NCI-H187 treated with DMSO at 0.1 percent for 48 hours (cell line): ENCODE measurements at regions not wholly inside any gene's neighbourhood (a gene's known extent, or its start where the extent isn't known, plus 50 kb on each side); places are given as distances from the start of the nearest gene placed in this dataset.

Source experiments
- DNase-seq: peaks from one replicate; lab custom pipeline; 2025; lab: John Stamatoyannopoulos, UW

- no peak for DNase-seq
Observed at GRCh38 chr9:26567976-26568375, 324.6 kb downstream of the CAAP1 start.

DNA sequence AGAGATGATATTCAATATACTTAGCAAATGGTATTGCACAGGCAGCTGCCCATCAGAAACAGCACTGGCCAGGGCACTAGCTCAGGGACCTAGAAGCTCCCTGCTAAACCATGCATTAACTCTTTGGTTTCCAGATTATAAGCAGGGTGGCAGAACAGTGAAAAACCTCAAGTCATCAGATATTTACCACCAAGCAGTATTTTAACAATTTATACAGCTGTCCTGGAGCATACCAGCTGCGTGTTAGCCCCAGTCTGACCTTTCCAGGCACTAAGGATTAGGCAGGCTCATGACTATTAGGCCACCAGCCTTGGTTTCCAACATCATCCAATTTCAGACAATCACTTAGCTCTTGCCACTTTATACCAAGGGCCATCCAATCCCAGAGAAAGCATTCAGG lies 326.5 kb downstream of the CAAP1 start:
- no peak for DNase-seq

DNA sequence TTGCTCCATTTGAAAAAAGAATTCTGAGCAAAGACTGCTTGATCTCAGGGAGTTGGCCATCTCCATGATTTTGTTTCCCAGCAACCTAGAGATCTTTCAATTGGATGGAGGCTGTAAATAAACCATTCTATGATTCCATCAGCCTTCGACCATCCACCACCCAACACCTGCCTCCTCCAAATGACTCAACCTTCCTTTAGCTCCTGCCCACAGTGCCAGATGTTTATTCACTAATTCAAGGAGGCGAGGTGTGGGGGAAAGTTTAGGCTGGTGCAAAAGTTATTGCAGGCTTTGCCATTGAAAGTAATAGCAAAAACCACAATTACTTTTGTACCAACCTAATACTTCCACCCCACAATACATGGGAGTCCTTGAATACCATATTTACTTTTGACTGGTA lies 327.5 kb downstream of the CAAP1 start:
- DNase-seq, result no peak

- no peak for DNase-seq
Observed at GRCh38 chr9:26562338-26562737, 330.3 kb downstream of the CAAP1 start.

GRCh38 chr9:26561928-26562327 lies 330.7 kb downstream of the CAAP1 start:
- DNase-seq, result no peak

- no peak for DNase-seq
Observed at GRCh38 chr9:26559506-26559905, 333.1 kb downstream of the CAAP1 start.

DNA sequence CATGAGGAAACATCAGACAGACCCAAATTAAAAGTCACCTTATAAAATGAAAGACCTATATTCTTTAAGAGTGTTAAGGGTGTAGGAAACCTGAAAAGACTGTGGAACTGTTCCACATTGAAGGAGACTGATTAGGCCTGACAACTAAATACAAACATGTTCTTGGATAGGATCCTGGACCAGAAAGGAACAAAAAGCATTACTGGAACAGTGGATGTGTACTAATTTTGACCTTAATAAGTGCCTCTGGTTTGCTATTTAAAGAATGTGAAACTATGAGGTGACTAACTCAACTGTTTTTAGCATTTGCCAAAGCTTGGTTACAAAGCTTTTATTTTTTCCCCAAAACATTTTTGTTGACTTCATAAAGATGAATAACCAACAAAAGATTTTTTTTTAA lies 340.6 kb downstream of the CAAP1 start:
- DNase-seq, result no peak

- DNase-seq, result no peak
Observed at GRCh38 chr9:26551451-26551850, 341.2 kb downstream of the CAAP1 start.

DNA sequence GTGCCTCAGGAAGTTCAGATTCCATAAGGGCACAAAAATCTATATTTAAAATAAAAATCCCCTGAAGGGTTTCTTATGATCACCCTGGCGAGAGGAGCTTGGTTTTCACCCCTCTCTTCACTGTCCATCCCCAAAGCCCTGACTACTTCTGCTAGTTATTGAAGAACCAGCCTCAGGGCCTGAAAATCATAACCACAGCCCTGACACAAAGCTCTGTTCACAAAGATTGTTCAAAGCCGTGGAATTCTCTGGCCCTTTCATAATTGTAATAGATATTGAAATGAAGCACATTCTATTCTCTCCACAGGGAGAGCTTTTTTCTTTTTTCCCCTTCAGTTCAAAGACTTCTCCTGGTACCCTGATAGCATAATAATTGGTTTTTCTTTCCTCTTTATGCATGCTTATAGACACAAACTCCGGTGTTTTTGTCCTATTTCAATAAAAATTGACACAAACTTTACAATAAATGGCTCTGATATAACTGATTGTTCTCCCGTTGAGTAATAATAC lies 343.8 kb downstream of the CAAP1 start:
- no peak for DNase-seq

DNA sequence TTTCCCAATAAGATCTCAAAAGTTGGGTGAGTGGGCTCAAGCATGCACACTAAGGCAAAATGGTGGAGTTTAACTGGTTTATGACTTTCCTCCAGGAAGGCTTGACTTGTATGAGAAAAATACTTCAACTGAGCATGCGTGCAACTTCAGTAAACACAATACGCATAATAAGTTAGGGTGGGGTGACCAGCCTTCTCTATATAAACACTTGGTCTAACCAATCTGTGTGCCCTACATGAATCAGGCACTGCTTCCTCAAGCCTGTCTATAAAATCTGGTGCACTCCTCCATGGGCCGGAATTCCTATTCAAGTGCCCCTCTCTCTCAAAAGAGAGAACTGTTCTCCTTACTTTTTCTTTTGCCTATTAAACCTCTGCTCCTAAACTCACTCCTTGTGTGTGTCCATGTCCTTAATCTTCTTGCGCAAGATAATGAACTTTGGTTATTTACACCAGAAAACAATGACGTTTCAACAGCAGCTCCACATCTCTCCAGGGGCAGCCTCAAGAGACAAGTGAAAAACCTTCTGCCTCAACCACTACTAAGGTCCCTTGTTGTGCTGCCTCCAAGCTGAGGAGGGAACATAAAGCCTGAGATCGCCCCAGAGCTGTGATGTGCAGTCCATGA lies 352.6 kb downstream of the CAAP1 start:
- no peak for DNase-seq

DNA sequence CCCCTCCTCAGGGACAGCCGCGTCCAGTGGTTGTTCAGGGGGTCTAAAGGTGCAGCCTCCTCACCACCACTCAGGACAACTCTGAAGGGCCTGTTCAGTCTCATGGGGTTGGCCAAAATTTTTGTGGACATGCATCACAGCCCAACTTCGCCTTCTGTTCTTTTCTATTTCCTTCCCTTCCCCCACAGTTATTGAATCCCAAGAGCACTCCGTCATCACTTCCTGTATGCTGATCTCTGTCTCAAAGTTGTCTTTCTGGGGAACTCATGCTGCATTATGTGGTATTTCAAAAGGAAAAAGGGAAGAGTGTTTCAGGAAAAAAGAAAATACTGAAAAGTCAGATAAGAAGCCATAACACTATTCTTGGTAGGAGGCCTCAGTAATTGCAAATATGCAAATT lies 355.4 kb downstream of the CAAP1 start:
- DNase-seq, result no peak

GRCh38 chr9:26535151-26535550 lies 357.5 kb downstream of the CAAP1 start:
- DNase-seq, result no peak

DNA sequence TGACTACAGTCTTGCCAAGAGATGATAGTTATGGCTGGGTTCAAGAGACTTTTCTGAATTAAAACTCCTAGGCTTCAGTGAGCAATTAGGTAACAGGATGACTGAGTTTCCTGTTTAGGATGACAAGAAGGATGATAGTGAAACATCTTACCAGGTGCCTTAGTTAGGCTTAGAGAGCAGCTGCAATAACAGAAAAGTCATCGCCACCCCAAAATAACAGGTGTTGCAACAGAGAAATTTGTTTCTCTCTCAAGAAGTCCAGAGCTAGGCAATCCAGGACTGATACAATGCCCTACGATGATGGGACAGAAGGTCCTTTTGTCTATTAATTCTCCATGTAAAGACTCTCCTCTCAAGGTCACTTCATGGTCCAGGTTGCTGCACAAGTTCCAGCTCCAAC lies 361.8 kb downstream of the CAAP1 start:
- DNase-seq, result no peak

GRCh38 chr9:26527931-26528330 lies 364.7 kb downstream of the CAAP1 start:
- no peak for DNase-seq

DNA sequence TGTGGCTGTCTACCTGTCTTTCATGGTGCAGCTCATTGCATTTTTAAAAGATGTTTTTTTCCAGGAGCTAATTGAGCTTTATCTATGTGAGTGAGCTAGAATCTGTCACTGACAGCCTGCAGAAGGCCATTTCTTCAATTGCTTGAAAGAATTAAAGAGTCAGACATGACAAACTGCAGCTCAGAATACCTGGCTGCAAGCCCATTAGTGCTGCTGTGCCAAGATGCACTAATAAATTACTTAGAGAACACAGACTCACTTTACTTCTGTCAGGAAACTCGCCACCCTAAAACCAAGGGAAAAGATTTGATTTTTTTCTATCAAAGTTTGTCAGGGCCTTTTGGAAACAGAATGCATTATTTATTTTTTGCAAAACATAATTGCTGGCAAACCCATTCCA lies 368.3 kb downstream of the CAAP1 start:
- no peak for DNase-seq

DNA sequence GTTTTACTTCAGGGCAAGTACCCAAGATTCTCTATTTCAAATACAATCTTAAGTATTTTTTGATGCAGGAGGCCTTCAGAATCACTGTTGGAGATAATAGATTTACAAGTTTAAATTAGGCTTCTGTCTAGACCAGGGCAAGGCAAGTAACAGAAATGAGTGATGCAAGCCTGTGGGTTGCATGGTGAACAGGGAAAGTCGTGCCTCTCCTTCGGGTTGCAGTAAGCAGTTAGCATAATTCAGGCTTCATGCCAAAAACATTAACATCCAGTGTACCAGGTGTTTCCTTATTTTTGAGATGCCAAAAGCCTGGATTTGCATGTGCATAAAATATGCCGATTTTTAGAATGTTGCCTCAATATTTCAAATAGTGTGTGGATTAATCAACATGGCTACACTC lies 369.0 kb downstream of the CAAP1 start:
- DNase-seq, result no peak

GRCh38 chr9:26520141-26520540 lies 372.5 kb downstream of the CAAP1 start:
- DNase-seq, result no peak

DNA sequence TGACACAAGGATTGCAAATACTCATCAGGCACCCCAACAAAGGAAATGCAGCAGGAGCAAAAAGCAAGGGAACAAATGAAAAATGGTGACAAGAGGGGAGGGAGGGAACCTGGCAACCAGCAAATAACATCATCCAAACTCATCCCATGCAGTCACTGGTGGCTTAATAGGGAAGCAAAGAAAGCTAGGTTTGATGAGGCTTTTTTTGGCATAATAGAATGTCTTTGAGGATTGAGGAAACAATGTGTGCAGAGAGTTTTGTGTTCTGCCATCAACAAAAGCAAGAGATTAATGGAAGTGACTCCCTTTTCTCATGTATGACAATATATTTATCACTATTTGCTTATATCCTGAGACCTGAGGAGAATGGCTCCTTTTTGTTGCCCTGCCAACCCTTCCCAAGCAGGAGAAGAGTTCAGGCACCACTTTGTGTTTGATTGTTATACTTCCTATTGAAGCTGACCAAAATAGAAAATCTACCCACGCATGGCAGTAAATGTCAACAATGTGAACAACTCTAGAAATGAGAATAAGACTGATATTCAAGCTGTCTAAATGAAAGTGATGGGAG lies 375.7 kb downstream of the CAAP1 start:
- no peak for DNase-seq

- no peak for DNase-seq
Observed at GRCh38 chr9:26513730-26514129, 378.9 kb downstream of the CAAP1 start.

DNA sequence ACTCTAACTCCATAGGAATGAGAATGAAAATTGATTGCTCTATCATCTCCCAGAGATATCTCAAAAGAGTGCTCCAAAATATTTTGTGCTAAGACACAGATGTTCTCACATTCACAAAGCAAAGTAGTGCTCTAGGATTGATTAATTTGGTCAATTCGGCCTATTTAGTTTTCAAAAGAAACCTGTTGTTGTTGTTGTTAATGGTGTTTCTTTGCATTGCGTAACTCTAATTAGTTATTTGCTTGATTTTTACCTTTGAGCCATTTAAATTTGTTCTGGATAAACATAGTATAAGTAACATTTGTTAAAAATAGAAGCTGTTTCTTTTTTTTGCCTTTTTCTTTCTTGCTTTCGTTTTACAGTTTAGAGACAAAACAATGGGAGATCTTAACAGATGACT lies 382.5 kb downstream of the CAAP1 start:
- DNase-seq, result no peak

GRCh38 chr9:26508897-26509296 lies 383.7 kb downstream of the CAAP1 start:
- DNase-seq, result no peak

DNA sequence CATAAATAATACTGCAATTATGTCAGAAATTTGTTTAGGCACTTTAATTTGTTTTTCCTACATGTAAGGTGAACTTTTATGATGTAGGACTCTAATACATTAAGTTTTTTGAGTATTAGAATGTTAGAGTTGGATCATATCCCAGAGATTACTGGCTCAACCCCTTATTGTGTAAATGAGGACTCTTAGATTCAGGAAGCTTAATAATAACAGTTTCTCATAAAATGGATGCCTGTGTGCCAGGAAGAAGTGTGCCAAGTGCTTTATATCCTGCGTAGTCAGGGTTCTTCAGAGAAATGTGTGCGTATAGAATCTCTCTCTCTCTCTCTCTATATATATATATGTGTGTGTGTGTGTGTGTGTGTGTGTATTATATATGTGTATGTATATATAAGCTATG lies 388.5 kb downstream of the CAAP1 start:
- DNase-seq, result no peak

DNA sequence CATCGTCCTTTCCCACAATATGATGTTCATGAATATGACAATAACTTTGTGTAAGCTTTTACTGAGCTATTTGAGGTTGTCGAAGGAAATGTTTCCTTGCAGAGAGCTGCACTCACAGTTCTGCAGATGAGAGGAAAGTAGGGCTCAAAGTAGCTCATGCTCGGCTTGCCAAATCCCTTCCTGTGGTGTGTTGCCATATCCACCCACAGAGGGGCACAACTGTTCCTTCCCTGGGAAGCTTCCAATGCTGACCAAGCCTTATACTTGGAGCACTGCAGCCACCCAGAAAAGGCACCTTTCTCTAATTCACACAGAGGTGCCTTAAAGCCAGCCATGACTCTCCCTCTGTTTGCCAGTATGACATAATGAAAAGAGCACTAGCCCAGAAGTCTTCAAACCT lies 390.3 kb downstream of the CAAP1 start:
- DNase-seq, result no peak

DNA sequence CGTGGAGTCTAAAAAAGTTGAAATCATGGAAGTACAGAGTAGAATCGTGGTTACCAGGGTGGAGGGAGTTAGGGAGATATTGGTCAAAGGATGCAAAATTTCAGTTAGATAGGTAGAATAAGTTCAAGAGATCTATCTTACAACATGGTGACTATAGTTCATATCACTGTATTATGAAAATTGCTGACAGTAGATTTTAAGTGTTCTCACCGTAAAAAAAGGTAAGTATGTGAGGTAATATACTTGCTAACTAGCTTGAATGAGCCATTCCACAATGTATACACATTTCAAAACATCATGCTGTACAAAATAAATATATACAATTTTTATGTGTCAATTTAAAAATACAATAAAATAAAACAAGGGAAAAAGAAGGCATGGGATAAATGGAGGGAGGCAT lies 392.1 kb downstream of the CAAP1 start:
- no peak for DNase-seq
